ENCODE measurements at regions not wholly inside any gene's neighbourhood (a gene's known extent, or its start where the extent isn't known, plus 50 kb on each side); places are given as distances from the start of the nearest gene placed in this dataset.

GRCh38 chr20:48115502-48115901 is 330.2 kb upstream of the SULF2 start:
- H3K9me3 ChIP-seq (ENCODE audit: control insufficient read depth in 1 of 2, low read length in 2 of 2), result no peaks in the 10 kb centered on the region
- H3K4me3 ChIP-seq (ENCODE audit: low read depth in 1 of 2, low read length in 2 of 2), result no peak overlapping the region
- H3K4me1 ChIP-seq (ENCODE audit: control insufficient read depth in 1 of 2, insufficient read depth in 2 of 2, low read length in 2 of 2), result no peaks in the 10 kb centered on the region
- no peak overlapping the region for H3K9ac ChIP-seq (ENCODE audit: low read depth in 1 of 2, low read length in 2 of 2)
- no peaks in the 10 kb centered on the region for H3K36me3 ChIP-seq (ENCODE audit: control insufficient read depth in 1 of 2, insufficient read depth in 2 of 2, low read length in 2 of 2)
- peaks cover 0 to 6% of the 10 kb centered on the region in 2 donors for H3K27me3 ChIP-seq (ENCODE audit: control insufficient read depth in 1 of 2, insufficient read depth in 2 of 2, low read length in 2 of 2)
- no peak overlapping the region for H3K27ac ChIP-seq (ENCODE audit: low read depth, low read length)

GRCh38 chr20:48107560-48107959 is 322.3 kb upstream of the SULF2 start:
- no peaks in the 10 kb centered on the region for H3K4me1 ChIP-seq (ENCODE audit: control insufficient read depth in 1 of 2, insufficient read depth in 2 of 2, low read length in 2 of 2)
- H3K9me3 ChIP-seq (ENCODE audit: control insufficient read depth in 1 of 2, low read length in 2 of 2), result no peaks in the 10 kb centered on the region
- H3K4me3 ChIP-seq (ENCODE audit: low read depth in 1 of 2, low read length in 2 of 2), result no peak overlapping the region
- no peaks in the 10 kb centered on the region for H3K36me3 ChIP-seq (ENCODE audit: control insufficient read depth in 1 of 2, insufficient read depth in 2 of 2, low read length in 2 of 2)
- no peak overlapping the region for H3K27ac ChIP-seq (ENCODE audit: low read depth, low read length)
- H3K9ac ChIP-seq (ENCODE audit: low read depth in 1 of 2, low read length in 2 of 2), result no peak overlapping the region
- H3K27me3 ChIP-seq (ENCODE audit: control insufficient read depth in 1 of 2, insufficient read depth in 2 of 2, low read length in 2 of 2), result peaks cover 0 to 3% of the 10 kb centered on the region in 2 donors

- H3K27ac ChIP-seq (ENCODE audit: low read depth, low read length), result no peak overlapping the region
- H3K9me3 ChIP-seq (ENCODE audit: control insufficient read depth in 1 of 2, low read length in 2 of 2), result no peaks in the 10 kb centered on the region
- peaks cover 0 to 3% of the 10 kb centered on the region in 2 donors for H3K27me3 ChIP-seq (ENCODE audit: control insufficient read depth in 1 of 2, insufficient read depth in 2 of 2, low read length in 2 of 2)
- H3K4me1 ChIP-seq (ENCODE audit: control insufficient read depth in 1 of 2, insufficient read depth in 2 of 2, low read length in 2 of 2), result no peaks in the 10 kb centered on the region
- H3K4me3 ChIP-seq (ENCODE audit: low read depth in 1 of 2, low read length in 2 of 2), result no peak overlapping the region
- H3K9ac ChIP-seq (ENCODE audit: low read depth in 1 of 2, low read length in 2 of 2), result no peak overlapping the region
- no peaks in the 10 kb centered on the region for H3K36me3 ChIP-seq (ENCODE audit: control insufficient read depth in 1 of 2, insufficient read depth in 2 of 2, low read length in 2 of 2)
Observed at GRCh38 chr20:48106428-48106827, 321.1 kb upstream of the SULF2 start.

- H3K27me3 ChIP-seq (ENCODE audit: control insufficient read depth in 1 of 2, insufficient read depth in 2 of 2, low read length in 2 of 2), result peaks cover 0 to 3% of the 10 kb centered on the region in 2 donors
- no peaks in the 10 kb centered on the region for H3K36me3 ChIP-seq (ENCODE audit: control insufficient read depth in 1 of 2, insufficient read depth in 2 of 2, low read length in 2 of 2)
- no peaks in the 10 kb centered on the region for H3K9me3 ChIP-seq (ENCODE audit: control insufficient read depth in 1 of 2, low read length in 2 of 2)
- no peaks in the 10 kb centered on the region for H3K4me1 ChIP-seq (ENCODE audit: control insufficient read depth in 1 of 2, insufficient read depth in 2 of 2, low read length in 2 of 2)
- H3K9ac ChIP-seq (ENCODE audit: low read depth in 1 of 2, low read length in 2 of 2), result no peak overlapping the region
- no peak overlapping the region for H3K4me3 ChIP-seq (ENCODE audit: low read depth in 1 of 2, low read length in 2 of 2)
- H3K27ac ChIP-seq (ENCODE audit: low read depth, low read length), result no peak overlapping the region
Observed at GRCh38 chr20:48105526-48105925, 320.2 kb upstream of the SULF2 start.

GRCh38 chr20:48102931-48103660 is 317.8 kb upstream of the SULF2 start:
- no peaks in the 10 kb centered on the region for H3K4me1 ChIP-seq (ENCODE audit: control insufficient read depth in 1 of 2, insufficient read depth in 2 of 2, low read length in 2 of 2)
- H3K27me3 ChIP-seq (ENCODE audit: control insufficient read depth in 1 of 2, insufficient read depth in 2 of 2, low read length in 2 of 2), result peaks cover 0 to 3% of the 10 kb centered on the region in 2 donors
- no peak overlapping the region for H3K27ac ChIP-seq (ENCODE audit: low read depth, low read length)
- no peak overlapping the region for H3K9ac ChIP-seq (ENCODE audit: low read depth in 1 of 2, low read length in 2 of 2)
- H3K36me3 ChIP-seq (ENCODE audit: control insufficient read depth in 1 of 2, insufficient read depth in 2 of 2, low read length in 2 of 2), result no peaks in the 10 kb centered on the region
- no peaks in the 10 kb centered on the region for H3K9me3 ChIP-seq (ENCODE audit: control insufficient read depth in 1 of 2, low read length in 2 of 2)
- H3K4me3 ChIP-seq (ENCODE audit: low read depth in 1 of 2, low read length in 2 of 2), result no peak overlapping the region

- H3K27me3 ChIP-seq (ENCODE audit: control insufficient read depth in 1 of 2, insufficient read depth in 2 of 2, low read length in 2 of 2), result peaks cover 0 to 5% of the 10 kb centered on the region in 2 donors
- no peak overlapping the region for H3K4me3 ChIP-seq (ENCODE audit: low read depth in 1 of 2, low read length in 2 of 2)
- H3K4me1 ChIP-seq (ENCODE audit: control insufficient read depth in 1 of 2, insufficient read depth in 2 of 2, low read length in 2 of 2), result no peaks in the 10 kb centered on the region
- no peaks in the 10 kb centered on the region for H3K9me3 ChIP-seq (ENCODE audit: control insufficient read depth in 1 of 2, low read length in 2 of 2)
- H3K27ac ChIP-seq (ENCODE audit: low read depth, low read length), result no peak overlapping the region
- no peaks in the 10 kb centered on the region for H3K36me3 ChIP-seq (ENCODE audit: control insufficient read depth in 1 of 2, insufficient read depth in 2 of 2, low read length in 2 of 2)
- H3K9ac ChIP-seq (ENCODE audit: low read depth in 1 of 2, low read length in 2 of 2), result no peak overlapping the region
Observed at GRCh38 chr20:48102076-48102787, 317.0 kb upstream of the SULF2 start.

- Histone ChIP-seq H3K4me3 (ENCODE audit: low read depth in 1 of 2, low read length in 2 of 2) (no peak overlapping the region), H3K36me3 (ENCODE audit: control insufficient read depth in 1 of 2, insufficient read depth in 2 of 2, low read length in 2 of 2) (no peaks in the 10 kb centered on the region), H3K27ac (ENCODE audit: low read depth, low read length) (no peak overlapping the region), H3K4me1 (ENCODE audit: control insufficient read depth in 1 of 2, insufficient read depth in 2 of 2, low read length in 2 of 2) (no peaks in the 10 kb centered on the region), H3K9ac (ENCODE audit: low read depth in 1 of 2, low read length in 2 of 2) (no peak overlapping the region), H3K27me3 (ENCODE audit: control insufficient read depth in 1 of 2, insufficient read depth in 2 of 2, low read length in 2 of 2) (peaks cover 0 to 5% of the 10 kb centered on the region in 2 donors), H3K9me3 (ENCODE audit: control insufficient read depth in 1 of 2, low read length in 2 of 2) (no peaks in the 10 kb centered on the region)
Observed at GRCh38 chr20:48100483-48100882, 315.2 kb upstream of the SULF2 start.

- H3K9ac ChIP-seq (ENCODE audit: low read depth in 1 of 2, low read length in 2 of 2), result no peak overlapping the region
- no peaks in the 10 kb centered on the region for H3K4me1 ChIP-seq (ENCODE audit: control insufficient read depth in 1 of 2, insufficient read depth in 2 of 2, low read length in 2 of 2)
- peaks cover 0 to 5% of the 10 kb centered on the region in 2 donors for H3K27me3 ChIP-seq (ENCODE audit: control insufficient read depth in 1 of 2, insufficient read depth in 2 of 2, low read length in 2 of 2)
- H3K9me3 ChIP-seq (ENCODE audit: control insufficient read depth in 1 of 2, low read length in 2 of 2), result no peaks in the 10 kb centered on the region
- no peaks in the 10 kb centered on the region for H3K36me3 ChIP-seq (ENCODE audit: control insufficient read depth in 1 of 2, insufficient read depth in 2 of 2, low read length in 2 of 2)
- H3K4me3 ChIP-seq (ENCODE audit: low read depth in 1 of 2, low read length in 2 of 2), result no peak overlapping the region
- no peak overlapping the region for H3K27ac ChIP-seq (ENCODE audit: low read depth, low read length)
Observed at GRCh38 chr20:48098866-48099265, 313.6 kb upstream of the SULF2 start.

GRCh38 chr20:48098099-48098498 is 312.8 kb upstream of the SULF2 start:
- H3K27me3 ChIP-seq (ENCODE audit: control insufficient read depth in 1 of 2, insufficient read depth in 2 of 2, low read length in 2 of 2), result peaks cover 0 to 5% of the 10 kb centered on the region in 2 donors

More at GRCh38 chr20:48098099-48098498, 312.8 kb upstream of the SULF2 start:
- no peaks in the 10 kb centered on the region for H3K36me3 ChIP-seq (ENCODE audit: control insufficient read depth in 1 of 2, insufficient read depth in 2 of 2, low read length in 2 of 2)
- no peak overlapping the region for H3K9ac ChIP-seq (ENCODE audit: low read depth in 1 of 2, low read length in 2 of 2)
- no peaks in the 10 kb centered on the region for H3K4me1 ChIP-seq (ENCODE audit: control insufficient read depth in 1 of 2, insufficient read depth in 2 of 2, low read length in 2 of 2)
- H3K4me3 ChIP-seq (ENCODE audit: low read depth in 1 of 2, low read length in 2 of 2), result no peak overlapping the region
- H3K9me3 ChIP-seq (ENCODE audit: control insufficient read depth in 1 of 2, low read length in 2 of 2), result no peaks in the 10 kb centered on the region
- no peak overlapping the region for H3K27ac ChIP-seq (ENCODE audit: low read depth, low read length)
